DND-41 (cell line): ENCODE measurements at regions not wholly inside any gene's neighbourhood (a gene's known extent, or its start where the extent isn't known, plus 50 kb on each side); places are given as distances from the start of the nearest gene placed in this dataset.

Experiments
- ATAC-seq: fragments of 200-7000 bp; cut with Tn5 transposase; 3 replicates; pipeline ENCODE4 v1.9.1; 2021; ENCODE audit warnings: low read depth; ENCODE audit not compliant: insufficient read depth
- DNase-seq: peaks from one replicate; pipeline ENCODE4 v3.0.0-alpha.2; 2020
- H2AFZ ChIP-seq: 2 replicates; pipeline ENCODE4 v1.6.0; 2012; ENCODE audit warnings: low read depth, low read length
- H3K27ac ChIP-seq: 2 replicates; pipeline ENCODE4 v1.5.1; 2012; ENCODE audit warnings: low read length, inconsistent platforms
- H3K27me3 ChIP-seq: fragments of 200-600 bp; sonication (generic); 2 replicates; pipeline ENCODE4 v1.6.0; 2012; ENCODE audit warnings: low read length, mild to moderate bottlenecking, inconsistent platforms; ENCODE audit not compliant: insufficient read depth, poor library complexity
- H3K36me3 ChIP-seq: 2 replicates; pipeline ENCODE4 v1.5.1; 2012; ENCODE audit warnings: low read length, inconsistent platforms; ENCODE audit not compliant: insufficient read depth
- H3K4me1 ChIP-seq: 2 replicates; pipeline ENCODE4 v1.5.1; 2012; ENCODE audit warnings: mild to moderate bottlenecking, low read length; ENCODE audit not compliant: insufficient read depth
- H3K4me2 ChIP-seq: 2 replicates; pipeline ENCODE4 v1.6.0; 2012; ENCODE audit warnings: mild to moderate bottlenecking, moderate library complexity, low read length, inconsistent platforms; ENCODE audit not compliant: insufficient read depth
- H3K4me3 ChIP-seq, 2 experiments: fragments of 200-600 bp in 1 of 2; shearing (Covaris generic) in 1 of 2; 2 replicates each; pipeline ENCODE4 v1.5.1; 2012 to 2016; ENCODE audit warnings: inconsistent platforms in 2 of 2, low read length in 2 of 2, mild to moderate bottlenecking in 2 of 2, low read depth in 1 of 2, moderate library complexity in 1 of 2
- H3K79me2 ChIP-seq: 2 replicates; pipeline ENCODE4 v1.6.0; 2012; ENCODE audit warnings: low read length, inconsistent platforms; ENCODE audit not compliant: insufficient read depth
- H3K9ac ChIP-seq: 2 replicates; pipeline ENCODE4 v1.6.0; 2012; ENCODE audit warnings: low read depth, mild to moderate bottlenecking, inconsistent platforms, low read length, moderate library complexity
- H3K9me3 ChIP-seq: 2 replicates; pipeline ENCODE4 v1.5.1; 2012; ENCODE audit warnings: low read length, moderate library complexity, mild to moderate bottlenecking, inconsistent platforms; ENCODE audit not compliant: insufficient read depth, severe bottlenecking
- H4K20me1 ChIP-seq: 2 replicates; pipeline ENCODE4 v1.6.0; 2012; ENCODE audit warnings: low read length; ENCODE audit not compliant: insufficient read depth
- EZH2 ChIP-seq: IDR thresholded peaks from 3 replicates; pipeline ENCODE4 v1.6.1; 2012; ENCODE audit warnings: borderline replicate concordance, low read depth, mild to moderate bottlenecking, moderate library complexity, low read length, inconsistent platforms; ENCODE audit not compliant: severe bottlenecking
- TF ChIP-seq, protein P1 (sequence below): IDR thresholded peaks from 2 replicates; pipeline ENCODE4 v1.5.1; 2012; ENCODE audit warnings: borderline replicate concordance, low read length, moderate library complexity, mild to moderate bottlenecking; ENCODE audit not compliant: poor library complexity, severe bottlenecking; ENCODE audit errors: extremely low read depth

DNA sequence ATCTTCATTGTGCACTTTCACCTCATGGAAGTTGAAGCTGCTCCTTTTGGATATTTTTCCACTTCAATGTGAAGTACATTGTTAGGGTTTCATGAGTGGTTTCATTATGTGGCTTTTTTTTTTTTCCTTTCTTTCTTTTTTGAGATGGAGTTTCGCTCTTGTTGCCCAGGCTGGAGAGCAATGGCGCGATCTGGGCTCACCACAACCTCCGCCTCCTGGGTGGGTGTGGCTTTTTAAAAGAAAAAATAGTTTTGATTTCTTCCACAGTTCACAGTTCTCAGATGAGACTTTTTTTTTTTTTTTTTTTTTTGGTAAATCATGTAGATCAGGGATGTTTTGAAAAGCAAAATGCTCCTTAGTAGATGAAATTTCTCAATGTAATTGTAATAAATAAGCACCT, 652.3 kb upstream of the ANKRD30A start:
- no peak overlapping the region for H3K4me3 ChIP-seq
- ATAC-seq (no peak), DNase-seq (no peak)
- H4K20me1 ChIP-seq, result no peaks in the 10 kb centered on the region
- H3K27ac ChIP-seq, result no peak overlapping the region
- no peak overlapping the region for H2AFZ ChIP-seq
- H3K79me2 ChIP-seq, result no peaks in the 10 kb centered on the region
- no peak for TF ChIP-seq EZH2
- TF ChIP-seq, protein P1, sequence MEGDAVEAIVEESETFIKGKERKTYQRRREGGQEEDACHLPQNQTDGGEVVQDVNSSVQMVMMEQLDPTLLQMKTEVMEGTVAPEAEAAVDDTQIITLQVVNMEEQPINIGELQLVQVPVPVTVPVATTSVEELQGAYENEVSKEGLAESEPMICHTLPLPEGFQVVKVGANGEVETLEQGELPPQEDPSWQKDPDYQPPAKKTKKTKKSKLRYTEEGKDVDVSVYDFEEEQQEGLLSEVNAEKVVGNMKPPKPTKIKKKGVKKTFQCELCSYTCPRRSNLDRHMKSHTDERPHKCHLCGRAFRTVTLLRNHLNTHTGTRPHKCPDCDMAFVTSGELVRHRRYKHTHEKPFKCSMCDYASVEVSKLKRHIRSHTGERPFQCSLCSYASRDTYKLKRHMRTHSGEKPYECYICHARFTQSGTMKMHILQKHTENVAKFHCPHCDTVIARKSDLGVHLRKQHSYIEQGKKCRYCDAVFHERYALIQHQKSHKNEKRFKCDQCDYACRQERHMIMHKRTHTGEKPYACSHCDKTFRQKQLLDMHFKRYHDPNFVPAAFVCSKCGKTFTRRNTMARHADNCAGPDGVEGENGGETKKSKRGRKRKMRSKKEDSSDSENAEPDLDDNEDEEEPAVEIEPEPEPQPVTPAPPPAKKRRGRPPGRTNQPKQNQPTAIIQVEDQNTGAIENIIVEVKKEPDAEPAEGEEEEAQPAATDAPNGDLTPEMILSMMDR, result no peak
- H3K4me2 ChIP-seq, result no peak overlapping the region
- no peaks in the 10 kb centered on the region for H3K27me3 ChIP-seq
- no peak overlapping the region for H3K9ac ChIP-seq
- peaks cover 2% of the 10 kb centered on the region; the same call in 1 of the 2 replicates for H3K4me1 ChIP-seq
- H3K36me3 ChIP-seq, result no peaks in the 10 kb centered on the region
- no peaks in the 10 kb centered on the region for H3K9me3 ChIP-seq

DNA sequence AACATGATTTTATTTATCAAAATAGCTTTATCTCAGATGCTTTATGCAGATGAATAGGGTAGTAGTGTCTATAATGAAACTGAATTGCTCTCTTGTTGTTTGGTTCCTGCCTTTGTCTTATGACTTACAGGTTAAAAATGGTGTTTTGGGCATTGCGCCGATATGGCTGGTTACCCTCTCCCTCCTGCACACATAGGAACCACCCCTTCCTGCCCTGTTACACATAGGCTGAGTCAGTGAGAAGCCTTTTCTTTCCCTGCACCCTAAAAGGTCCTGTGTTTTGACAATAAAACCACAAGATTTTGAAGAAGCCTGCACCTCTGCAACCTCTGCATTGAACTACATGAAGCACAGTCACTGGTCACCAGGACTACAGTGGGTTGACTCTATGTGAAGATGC, 655.8 kb upstream of the ANKRD30A start:
- Histone ChIP-seq H3K4me2 (no peak overlapping the region), H3K27ac (no peak overlapping the region), H3K4me1 (peaks cover 2% of the 10 kb centered on the region; the same call in 1 of the 2 replicates), H3K36me3 (no peaks in the 10 kb centered on the region), H2AFZ (no peak overlapping the region), H3K27me3 (no peaks in the 10 kb centered on the region), H3K79me2 (no peaks in the 10 kb centered on the region), H3K9ac (no peak overlapping the region), H3K4me3 (no peak overlapping the region), H3K9me3 (no peaks in the 10 kb centered on the region), H4K20me1 (no peaks in the 10 kb centered on the region)
- TF ChIP-seq, protein P1, result no peak
- no peak for TF ChIP-seq EZH2
- DNase-seq (no peak), ATAC-seq (no peak)

DNA sequence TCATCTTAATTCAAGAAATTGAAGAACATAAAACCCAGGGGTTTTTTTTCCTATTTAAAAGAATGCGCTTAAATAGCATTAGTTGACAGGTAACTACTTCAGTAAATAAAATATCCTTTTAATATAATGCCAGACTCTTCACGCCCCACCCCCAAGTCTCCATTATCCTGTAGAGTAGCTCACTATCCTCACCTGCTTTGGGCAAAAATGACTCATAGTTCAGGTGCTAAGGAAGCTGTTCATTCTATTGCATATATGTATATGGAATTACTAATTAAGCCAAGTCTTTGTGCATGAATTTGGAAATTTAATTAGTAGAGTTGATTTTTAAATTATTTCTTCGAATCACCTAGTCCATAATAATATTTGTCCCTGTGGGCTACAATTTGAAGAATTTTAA, 656.8 kb upstream of the ANKRD30A start:
- TF ChIP-seq, protein P1, result no peak
- TF ChIP-seq EZH2, result no peak
- DNase-seq (no peak), ATAC-seq (no peak)
- Histone ChIP-seq H3K9ac (no peak overlapping the region), H3K27ac (no peak overlapping the region), H2AFZ (no peak overlapping the region), H3K36me3 (no peaks in the 10 kb centered on the region), H3K79me2 (no peaks in the 10 kb centered on the region), H3K4me2 (no peak overlapping the region), H3K4me3 (no peak overlapping the region), H3K27me3 (no peaks in the 10 kb centered on the region), H3K9me3 (no peaks in the 10 kb centered on the region), H4K20me1 (no peaks in the 10 kb centered on the region), H3K4me1 (peaks cover 2% of the 10 kb centered on the region; the same call in 1 of the 2 replicates)
